ENCODE measurements at regions not wholly inside any gene's neighbourhood (a gene's known extent, or its start where the extent isn't known, plus 50 kb on each side); places are given as distances from the start of the nearest gene placed in this dataset.
"Not testable (repeated sequence)": the region's sequence is repeated elsewhere in the genome, so short reads cannot be mapped to it uniquely, and the experiment has no call there.

DNA sequence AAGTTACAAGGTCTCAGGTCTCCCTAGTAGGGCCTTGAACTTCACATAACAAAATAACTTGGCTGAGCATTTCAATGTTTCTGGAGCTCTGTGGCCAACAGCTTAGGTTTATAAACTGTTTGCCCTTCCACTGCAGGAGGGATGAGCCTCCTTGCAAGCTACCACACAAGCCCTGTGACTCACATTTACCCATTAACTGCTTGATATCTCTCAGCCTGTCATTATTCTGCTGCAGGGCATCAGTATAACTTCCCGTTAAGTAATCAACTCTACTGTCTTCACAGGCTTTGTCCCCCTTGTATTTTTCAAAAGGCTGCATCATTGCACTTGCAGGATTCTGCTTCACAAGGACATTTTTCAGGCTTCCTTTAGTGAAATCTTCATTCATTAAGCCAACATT, 151.7 kb upstream of the CXCL13 start:
- TF ChIP-seq, protein P1, sequence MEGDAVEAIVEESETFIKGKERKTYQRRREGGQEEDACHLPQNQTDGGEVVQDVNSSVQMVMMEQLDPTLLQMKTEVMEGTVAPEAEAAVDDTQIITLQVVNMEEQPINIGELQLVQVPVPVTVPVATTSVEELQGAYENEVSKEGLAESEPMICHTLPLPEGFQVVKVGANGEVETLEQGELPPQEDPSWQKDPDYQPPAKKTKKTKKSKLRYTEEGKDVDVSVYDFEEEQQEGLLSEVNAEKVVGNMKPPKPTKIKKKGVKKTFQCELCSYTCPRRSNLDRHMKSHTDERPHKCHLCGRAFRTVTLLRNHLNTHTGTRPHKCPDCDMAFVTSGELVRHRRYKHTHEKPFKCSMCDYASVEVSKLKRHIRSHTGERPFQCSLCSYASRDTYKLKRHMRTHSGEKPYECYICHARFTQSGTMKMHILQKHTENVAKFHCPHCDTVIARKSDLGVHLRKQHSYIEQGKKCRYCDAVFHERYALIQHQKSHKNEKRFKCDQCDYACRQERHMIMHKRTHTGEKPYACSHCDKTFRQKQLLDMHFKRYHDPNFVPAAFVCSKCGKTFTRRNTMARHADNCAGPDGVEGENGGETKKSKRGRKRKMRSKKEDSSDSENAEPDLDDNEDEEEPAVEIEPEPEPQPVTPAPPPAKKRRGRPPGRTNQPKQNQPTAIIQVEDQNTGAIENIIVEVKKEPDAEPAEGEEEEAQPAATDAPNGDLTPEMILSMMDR (conservative IDR thresholded peaks at IDR 0.05): no peak
- no peak for DNase-seq (ENCODE audit: low read depth, low spot score)
- H3K9me3 Mint-ChIP-seq: peaks cover 2% of the 10 kb centered on the region
- H3K4me3 Mint-ChIP-seq: no peak overlapping the region
- no peaks in the 10 kb centered on the region for H3K27me3 Mint-ChIP-seq (ENCODE audit: low read depth)
- H3K36me3 Mint-ChIP-seq (ENCODE audit: low read depth): no peaks in the 10 kb centered on the region
- no peak overlapping the region for H3K27ac Mint-ChIP-seq (ENCODE audit: unreplicated experiment)
- no peaks in the 10 kb centered on the region for H3K4me1 Mint-ChIP-seq

DNA sequence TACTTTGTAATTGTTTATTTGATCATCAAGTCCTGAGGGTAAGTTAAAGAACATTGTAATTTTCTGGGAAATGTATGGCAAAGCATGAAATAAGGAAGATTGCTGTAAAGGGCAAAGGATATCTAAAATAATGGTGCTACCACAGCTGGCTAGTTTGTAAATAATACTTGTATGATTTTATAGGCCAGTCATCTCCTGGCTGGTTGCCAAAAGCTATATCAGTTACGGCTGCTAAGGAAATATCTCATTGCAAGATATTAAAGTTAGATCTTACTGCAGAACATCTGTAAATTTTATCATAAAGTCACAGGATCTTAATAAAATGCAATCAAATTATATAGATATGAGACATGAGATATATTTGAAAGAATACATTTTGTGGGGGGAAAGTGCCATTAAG, 150.8 kb upstream of the CXCL13 start:
- TF ChIP-seq, protein P1 (conservative IDR thresholded peaks at IDR 0.05): no peak
- peaks cover 2% of the 10 kb centered on the region for H3K9me3 Mint-ChIP-seq
- H3K36me3 Mint-ChIP-seq (ENCODE audit: low read depth): no peaks in the 10 kb centered on the region

DNA sequence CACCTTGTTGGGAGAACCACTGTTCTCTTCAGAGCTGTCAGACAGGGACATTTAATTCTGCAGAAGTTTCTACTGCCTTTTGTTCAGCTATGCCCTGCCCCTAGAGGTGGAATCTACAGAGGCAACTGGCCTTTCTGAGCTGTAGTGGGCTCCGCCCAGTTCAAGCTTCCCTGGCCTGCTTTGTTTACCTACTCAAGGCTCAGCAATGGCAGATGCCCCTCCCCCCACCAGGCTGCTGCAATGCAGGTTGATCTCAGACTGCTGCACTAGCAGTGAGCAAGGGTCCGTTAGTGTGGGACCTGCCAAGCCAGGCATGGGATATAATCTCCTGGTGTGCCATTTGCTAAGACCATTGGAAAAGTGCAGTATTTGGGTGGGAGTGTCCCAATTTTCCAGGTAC, 141.5 kb upstream of the CXCL13 start:
- Mint-ChIP-seq H3K9me3 (peaks cover 15% of the 10 kb centered on the region), H3K27me3 (ENCODE audit: low read depth) (peaks cover 19% of the 10 kb centered on the region)
- not testable (repeated sequence) for H3K4me1 Mint-ChIP-seq; DNase-seq (ENCODE audit: low read depth, low spot score); H3K27ac Mint-ChIP-seq (ENCODE audit: unreplicated experiment); H3K36me3 Mint-ChIP-seq (ENCODE audit: low read depth); H3K4me3 Mint-ChIP-seq

More for the DNA sequence above, 150.8 kb upstream of the CXCL13 start:
- H3K27ac Mint-ChIP-seq (ENCODE audit: unreplicated experiment): no peak overlapping the region
- H3K4me1 Mint-ChIP-seq: no peaks in the 10 kb centered on the region
- H3K27me3 Mint-ChIP-seq (ENCODE audit: low read depth): no peaks in the 10 kb centered on the region
- DNase-seq (ENCODE audit: low read depth, low spot score): no peak
- no peak overlapping the region for H3K4me3 Mint-ChIP-seq

DNA sequence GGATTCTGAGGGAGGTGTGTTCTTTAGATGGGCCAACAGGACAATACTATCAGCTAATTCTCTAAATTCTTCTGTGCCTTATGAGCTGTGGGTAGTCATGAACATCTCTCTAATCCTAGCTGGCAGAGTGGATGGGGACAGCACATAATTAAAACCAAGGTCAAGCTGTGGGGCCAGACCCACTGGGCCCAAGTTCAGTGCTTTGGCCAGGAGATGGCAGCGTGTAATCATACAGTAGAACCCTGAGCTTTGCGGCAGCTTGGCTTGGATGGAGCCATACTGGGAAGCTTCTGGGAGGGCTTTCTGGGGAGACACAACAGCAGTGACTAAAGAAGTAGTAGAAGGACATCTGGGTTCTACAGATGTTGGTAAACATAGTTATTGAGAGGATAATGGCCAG, 140.3 kb upstream of the CXCL13 start:
- peaks cover 14% of the 10 kb centered on the region for H3K9me3 Mint-ChIP-seq
- H3K27me3 Mint-ChIP-seq (ENCODE audit: low read depth): peaks cover 20% of the 10 kb centered on the region
- DNase-seq (ENCODE audit: low read depth, low spot score): no peak
- no peak overlapping the region for H3K27ac Mint-ChIP-seq (ENCODE audit: unreplicated experiment)
- no peaks in the 10 kb centered on the region for H3K36me3 Mint-ChIP-seq (ENCODE audit: low read depth)
- TF ChIP-seq, protein P1 (conservative IDR thresholded peaks at IDR 0.05): peak; percentile 28
- no peak overlapping the region for H3K4me3 Mint-ChIP-seq
- H3K4me1 Mint-ChIP-seq: no peaks in the 10 kb centered on the region

DNA sequence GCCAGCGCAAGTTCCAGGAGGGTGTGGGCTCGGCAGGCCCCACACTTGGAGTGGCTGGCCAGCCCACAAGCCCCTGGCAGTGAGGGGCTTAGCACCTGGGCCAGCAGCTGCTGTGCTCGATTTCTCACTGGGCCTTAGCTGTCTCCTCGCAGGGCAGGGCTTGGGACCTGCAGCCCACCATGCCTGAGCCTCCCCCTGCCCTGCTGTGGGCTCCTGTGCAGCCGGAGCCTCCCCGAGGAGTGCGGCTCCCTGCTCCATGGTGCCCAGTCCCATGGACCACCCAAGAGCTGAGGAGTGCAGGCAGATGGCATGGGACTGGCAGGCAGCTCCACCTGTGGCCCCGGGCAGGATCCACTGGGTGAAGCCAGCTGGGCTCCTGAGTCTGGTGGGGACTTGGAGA, 139.2 kb upstream of the CXCL13 start:
- H3K36me3 Mint-ChIP-seq (ENCODE audit: low read depth): no peaks in the 10 kb centered on the region
- H3K4me1 Mint-ChIP-seq: no peaks in the 10 kb centered on the region
- no peak overlapping the region for H3K4me3 Mint-ChIP-seq
- H3K9me3 Mint-ChIP-seq: peaks cover 11% of the 10 kb centered on the region
- no peak overlapping the region for H3K27ac Mint-ChIP-seq (ENCODE audit: unreplicated experiment)
- TF ChIP-seq, protein P1 (conservative IDR thresholded peaks at IDR 0.05): no peak
- peaks cover 13% of the 10 kb centered on the region for H3K27me3 Mint-ChIP-seq (ENCODE audit: low read depth)
- no peak for DNase-seq (ENCODE audit: low read depth, low spot score)

DNA sequence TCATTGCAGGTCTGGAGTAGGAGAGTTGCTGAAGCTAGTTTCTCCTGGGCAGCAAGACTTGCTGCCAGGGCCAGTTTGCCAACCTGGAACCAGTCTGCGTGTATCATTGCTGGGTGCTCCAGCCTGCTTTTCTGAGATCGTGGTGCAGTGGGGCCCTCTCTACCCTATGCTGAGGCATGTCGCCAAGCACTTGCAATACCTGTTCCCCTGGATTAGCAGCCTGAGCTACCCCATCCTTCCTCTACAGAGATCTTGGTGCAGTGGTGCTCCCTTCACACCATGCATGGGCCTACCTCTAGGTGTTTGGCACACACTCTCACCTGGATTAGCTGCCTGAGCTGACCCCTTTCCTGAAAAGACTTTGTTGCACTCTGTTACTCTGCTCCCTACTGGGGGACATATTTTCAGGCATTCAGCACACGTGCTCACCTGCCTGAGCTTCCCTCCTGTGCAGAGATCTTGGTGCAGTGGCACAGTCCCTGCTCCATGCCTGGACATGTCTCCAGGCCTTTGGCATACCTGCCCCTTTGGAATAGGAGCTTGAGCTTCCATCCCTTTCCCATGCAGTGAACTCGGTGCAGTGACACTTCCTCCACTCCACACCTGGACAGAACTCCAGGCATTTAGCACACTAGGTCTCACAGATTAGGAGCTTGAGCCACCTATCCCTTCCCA, 133.7 kb upstream of the CXCL13 start:
- TF ChIP-seq, protein P1 (conservative IDR thresholded peaks at IDR 0.05): no peak

More for the DNA sequence above, 133.7 kb upstream of the CXCL13 start:
- DNase-seq (ENCODE audit: low read depth, low spot score): no peak
- Mint-ChIP-seq H3K4me3 (no peak overlapping the region), H3K27me3 (ENCODE audit: low read depth) (peaks cover 41% of the 10 kb centered on the region), H3K9me3 (peaks cover 7% of the 10 kb centered on the region), H3K36me3 (ENCODE audit: low read depth) (no peaks in the 10 kb centered on the region), H3K27ac (ENCODE audit: unreplicated experiment) (no peak overlapping the region), H3K4me1 (no peaks in the 10 kb centered on the region)
